ENCODE measurements at regions not wholly inside any gene's neighbourhood (a gene's known extent, or its start where the extent isn't known, plus 50 kb on each side); places are given as distances from the start of the nearest gene placed in this dataset.
A peak's percentile ranks its signal among the peaks of the same experiment; 100 is the strongest.

DNA sequence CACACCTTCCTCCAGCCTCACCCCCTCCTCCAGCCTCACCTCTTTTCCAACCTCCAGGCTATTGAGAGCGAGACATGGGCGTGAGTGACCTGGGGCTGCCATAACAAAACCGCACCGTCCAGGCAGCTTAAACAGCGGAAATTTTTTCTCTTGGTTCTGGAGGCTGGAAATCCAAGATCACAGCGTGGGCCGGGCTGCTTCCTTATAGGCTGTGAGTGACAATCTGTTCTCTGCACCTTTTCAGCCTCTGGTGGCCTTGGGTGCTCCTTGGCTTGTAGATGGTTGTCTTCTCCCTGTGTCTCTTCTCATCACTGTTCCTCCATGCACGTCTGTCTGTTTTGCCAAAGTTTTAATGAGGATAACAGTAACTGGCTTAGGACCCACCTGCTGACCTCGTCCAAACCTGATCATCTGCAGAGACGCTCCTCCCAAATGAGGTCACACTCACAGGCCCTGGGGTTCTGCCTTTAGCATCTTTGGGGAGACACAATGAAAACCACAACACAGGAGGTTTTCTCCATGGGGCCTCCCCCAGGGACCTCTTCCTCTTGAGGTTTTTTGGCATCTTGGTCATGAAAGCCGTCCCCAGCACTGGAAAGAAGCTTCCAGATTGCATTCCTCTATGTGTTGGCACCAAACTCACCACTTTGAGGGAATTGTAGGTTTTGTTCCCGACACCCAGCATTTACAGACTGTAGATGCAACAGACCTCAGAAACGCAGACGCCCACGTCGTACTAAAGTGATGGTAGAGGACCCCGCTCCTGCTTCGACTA, 878.1 kb downstream of the BRD1 start:
- H3K4me2 ChIP-seq (ENCODE audit: low read depth, low read length, poor library complexity, severe bottlenecking): no peak overlapping the region
- H3K36me3 ChIP-seq (ENCODE audit: insufficient read depth, low read length): no peaks in the 10 kb centered on the region
- no peak for DNase-seq
- H3K27ac ChIP-seq (ENCODE audit: low read length): no peak overlapping the region
- H3K79me2 ChIP-seq (ENCODE audit: low read length): no peaks in the 10 kb centered on the region
- H3K27me3 ChIP-seq (ENCODE audit: low read length): no peaks in the 10 kb centered on the region
- H4K20me1 ChIP-seq (ENCODE audit: insufficient read depth, low read depth, low read length): peaks cover 4% of the 10 kb centered on the region; the same call in 1 of the 2 replicates
- no peak overlapping the region for H3K9ac ChIP-seq (ENCODE audit: low read length)
- H2AFZ ChIP-seq (ENCODE audit: low read length): no peak overlapping the region
- no peaks in the 10 kb centered on the region for H3K9me3 ChIP-seq (ENCODE audit: low read length)
- H3K9me2 ChIP-seq (replicated peaks; ENCODE audit: insufficient read depth, low read length): no peaks in the 10 kb centered on the region
- H3K4me3 ChIP-seq (ENCODE audit: low read length): no peak overlapping the region
- H3K4me1 ChIP-seq (ENCODE audit: low read length): peaks cover 7% of the 10 kb centered on the region

DNA sequence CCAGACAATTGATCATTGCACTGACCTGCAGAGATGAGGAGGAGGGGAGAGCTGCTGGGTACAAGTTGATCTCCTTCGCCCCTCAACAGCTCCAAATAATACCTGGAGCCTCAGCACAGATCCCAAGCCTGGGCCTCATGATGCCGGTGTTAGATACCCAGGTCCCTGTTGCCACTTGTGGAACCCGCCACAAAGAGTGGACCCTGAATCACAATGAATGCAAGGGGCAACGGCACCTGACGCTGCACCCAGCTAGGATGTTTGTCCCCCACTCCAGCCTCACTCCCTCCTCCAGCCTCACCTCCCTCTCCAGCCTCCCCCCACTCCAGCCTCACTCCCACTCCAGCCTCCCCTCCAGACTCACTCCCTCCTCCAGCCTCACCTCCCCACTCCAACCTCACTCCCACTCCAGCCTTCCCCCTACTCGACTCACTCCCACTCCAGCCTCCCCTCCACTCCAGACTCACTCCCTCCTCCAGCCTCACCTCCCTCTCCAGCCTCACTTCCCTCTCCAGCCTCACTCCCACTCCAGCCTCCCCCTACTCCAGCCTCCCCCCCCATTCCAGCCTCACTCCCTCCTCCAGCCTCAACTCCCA, 879.0 kb downstream of the BRD1 start:
- Histone ChIP-seq H3K9me2 (replicated peaks; ENCODE audit: insufficient read depth, low read length) (no peaks in the 10 kb centered on the region), H3K27me3 (ENCODE audit: low read length) (no peaks in the 10 kb centered on the region), H4K20me1 (ENCODE audit: insufficient read depth, low read depth, low read length) (peaks cover 4% of the 10 kb centered on the region; the same call in 1 of the 2 replicates), H3K36me3 (ENCODE audit: insufficient read depth, low read length) (no peaks in the 10 kb centered on the region), H3K4me1 (ENCODE audit: low read length) (peaks cover 7% of the 10 kb centered on the region), H3K79me2 (ENCODE audit: low read length) (no peaks in the 10 kb centered on the region), H3K27ac (ENCODE audit: low read length) (no peak overlapping the region), H3K9ac (ENCODE audit: low read length) (no peak overlapping the region), H3K4me2 (ENCODE audit: low read depth, low read length, poor library complexity, severe bottlenecking) (no peak overlapping the region), H2AFZ (ENCODE audit: low read length) (no peak overlapping the region), H3K9me3 (ENCODE audit: low read length) (no peaks in the 10 kb centered on the region), H3K4me3 (ENCODE audit: low read length) (no peak overlapping the region)
- DNase-seq: no peak

DNA sequence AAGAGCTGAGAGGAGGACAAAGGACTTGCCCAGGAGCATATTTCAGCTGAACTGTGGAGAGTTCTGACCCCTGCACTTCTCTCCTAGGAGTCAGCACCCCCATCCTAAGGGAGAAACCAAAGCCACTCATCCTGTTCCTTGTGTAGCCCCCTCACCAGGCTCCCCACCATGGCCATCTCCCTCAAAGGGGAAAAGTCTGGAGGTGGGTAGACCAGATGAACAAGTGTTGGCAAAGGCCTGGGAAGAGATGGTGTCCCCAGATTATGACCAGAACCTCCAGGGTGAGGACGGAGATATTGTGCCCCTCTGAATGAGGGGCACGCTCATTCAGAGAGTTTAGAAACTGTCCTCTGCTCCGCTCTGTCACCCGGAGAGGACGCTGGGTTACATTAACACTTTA, 880.0 kb downstream of the BRD1 start:
- no peak overlapping the region for H2AFZ ChIP-seq (ENCODE audit: low read length)
- no peak overlapping the region for H3K9ac ChIP-seq (ENCODE audit: low read length)
- H4K20me1 ChIP-seq (ENCODE audit: insufficient read depth, low read depth, low read length): peaks cover 4% of the 10 kb centered on the region; the same call in 1 of the 2 replicates
- no peak overlapping the region for H3K27ac ChIP-seq (ENCODE audit: low read length)
- DNase-seq: no peak
- no peaks in the 10 kb centered on the region for H3K27me3 ChIP-seq (ENCODE audit: low read length)
- H3K79me2 ChIP-seq (ENCODE audit: low read length): no peaks in the 10 kb centered on the region
- peaks cover 7% of the 10 kb centered on the region for H3K4me1 ChIP-seq (ENCODE audit: low read length)
- H3K9me3 ChIP-seq (ENCODE audit: low read length): no peaks in the 10 kb centered on the region
- no peaks in the 10 kb centered on the region for H3K36me3 ChIP-seq (ENCODE audit: insufficient read depth, low read length)
- H3K4me2 ChIP-seq (ENCODE audit: low read depth, low read length, poor library complexity, severe bottlenecking): no peak overlapping the region
- H3K4me3 ChIP-seq (ENCODE audit: low read length): no peak overlapping the region
- no peaks in the 10 kb centered on the region for H3K9me2 ChIP-seq (replicated peaks; ENCODE audit: insufficient read depth, low read length)

DNA sequence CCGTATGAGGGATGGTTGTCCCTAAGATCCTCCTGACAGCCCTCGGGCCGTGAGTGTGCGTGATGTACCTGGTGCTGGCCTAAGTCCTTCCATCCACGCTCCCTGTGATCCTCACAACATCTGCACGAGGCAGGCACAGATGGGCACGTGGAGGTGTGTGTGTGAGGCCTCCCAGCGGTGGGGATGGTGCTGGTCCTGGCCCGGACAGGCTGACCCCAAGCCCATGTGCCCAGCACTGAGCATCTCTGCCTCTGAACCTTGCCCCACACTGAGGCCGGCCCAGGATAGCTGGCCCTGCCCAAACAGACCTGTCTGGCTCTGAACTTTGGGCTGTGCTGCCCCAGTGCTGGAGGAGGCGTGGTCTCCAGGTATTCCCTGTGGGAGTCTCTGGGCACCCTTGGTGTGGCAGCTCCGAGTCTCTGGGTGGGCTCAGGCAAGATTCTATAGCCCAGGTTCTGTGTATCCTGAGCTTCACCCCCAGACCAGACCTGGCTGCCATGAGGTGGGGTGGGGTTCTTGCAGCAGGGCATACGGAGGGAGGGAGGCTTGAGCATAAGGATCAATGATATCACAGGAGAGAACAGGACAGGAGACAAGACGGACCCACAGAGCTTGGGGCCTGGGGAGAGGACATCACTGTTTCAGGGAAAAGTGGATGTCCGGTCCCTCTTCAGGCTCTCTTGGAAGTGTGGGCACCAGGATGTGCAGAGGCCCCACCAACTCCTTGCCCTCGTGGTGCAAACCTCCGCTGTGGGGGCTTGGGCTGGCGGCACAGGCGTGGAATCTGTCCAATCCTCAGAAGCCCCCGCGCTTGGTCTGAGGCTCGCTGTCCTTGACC, 881.8 kb downstream of the BRD1 start:
- Histone ChIP-seq H3K27ac (ENCODE audit: low read length) (no peak overlapping the region), H3K27me3 (ENCODE audit: low read length) (no peaks in the 10 kb centered on the region), H3K4me2 (ENCODE audit: low read depth, low read length, poor library complexity, severe bottlenecking) (no peak overlapping the region), H3K79me2 (ENCODE audit: low read length) (no peaks in the 10 kb centered on the region), H3K36me3 (ENCODE audit: insufficient read depth, low read length) (no peaks in the 10 kb centered on the region), H3K9me3 (ENCODE audit: low read length) (no peaks in the 10 kb centered on the region), H3K9me2 (replicated peaks; ENCODE audit: insufficient read depth, low read length) (no peaks in the 10 kb centered on the region), H3K4me3 (ENCODE audit: low read length) (no peak overlapping the region), H4K20me1 (ENCODE audit: insufficient read depth, low read depth, low read length) (peaks cover 4% of the 10 kb centered on the region; the same call in 1 of the 2 replicates), H2AFZ (ENCODE audit: low read length) (no peak overlapping the region), H3K9ac (ENCODE audit: low read length) (no peak overlapping the region), H3K4me1 (ENCODE audit: low read length) (peaks cover 7% of the 10 kb centered on the region)
- no peak for DNase-seq

DNA sequence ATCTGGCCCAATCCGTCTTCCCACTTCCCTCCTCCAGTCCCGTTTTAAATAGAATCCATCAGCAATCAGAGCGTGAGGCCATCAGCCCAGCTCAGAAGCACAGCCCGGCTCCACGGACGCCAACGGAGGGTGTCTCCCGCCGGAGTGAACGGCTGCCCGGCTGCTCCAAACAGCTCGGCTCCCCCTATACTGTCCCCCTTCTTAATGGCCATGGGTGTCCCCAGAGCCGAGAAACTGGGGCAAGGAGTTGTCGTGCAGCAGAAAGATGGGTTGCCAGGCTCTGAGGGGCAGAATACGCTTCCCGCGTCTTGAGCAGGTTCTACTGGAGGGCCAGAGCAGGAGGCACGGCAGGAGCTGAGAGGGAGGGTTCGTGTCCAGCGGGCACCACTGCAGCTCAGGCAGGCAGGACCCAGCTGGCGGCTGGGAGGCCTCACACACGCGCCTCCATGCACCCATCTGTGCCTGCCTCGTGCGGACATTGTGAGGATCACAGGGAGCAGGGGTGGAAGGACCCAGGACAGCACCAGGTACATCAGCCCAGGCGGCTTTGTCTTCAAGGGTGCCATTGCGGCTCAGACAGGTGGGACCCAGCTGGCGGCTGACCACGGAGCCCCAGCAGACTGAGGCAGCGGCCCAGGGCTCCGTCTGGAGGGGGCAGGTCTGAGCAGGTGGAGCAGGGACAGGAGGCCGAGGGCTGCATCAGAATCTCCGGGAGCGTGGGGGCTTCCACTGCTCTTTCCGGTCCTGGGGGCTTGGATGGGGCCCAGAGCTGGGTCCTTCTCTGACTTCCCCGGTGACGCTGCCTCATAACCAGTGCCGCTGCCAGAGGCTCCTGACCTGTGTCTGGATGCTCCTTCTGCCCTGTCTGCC, 882.7 kb downstream of the BRD1 start:
- no peak overlapping the region for H3K4me2 ChIP-seq (ENCODE audit: low read depth, low read length, poor library complexity, severe bottlenecking)
- no peaks in the 10 kb centered on the region for H3K9me2 ChIP-seq (replicated peaks; ENCODE audit: insufficient read depth, low read length)
- no peaks in the 10 kb centered on the region for H3K36me3 ChIP-seq (ENCODE audit: insufficient read depth, low read length)
- H3K9me3 ChIP-seq (ENCODE audit: low read length): no peaks in the 10 kb centered on the region
- H3K27ac ChIP-seq (ENCODE audit: low read length): no peak overlapping the region
- no peaks in the 10 kb centered on the region for H3K79me2 ChIP-seq (ENCODE audit: low read length)
- DNase-seq: no peak
- peaks cover 4% of the 10 kb centered on the region; the same call in 1 of the 2 replicates for H4K20me1 ChIP-seq (ENCODE audit: insufficient read depth, low read depth, low read length)
- H3K27me3 ChIP-seq (ENCODE audit: low read length): no peaks in the 10 kb centered on the region
- no peak overlapping the region for H3K4me3 ChIP-seq (ENCODE audit: low read length)
- no peak overlapping the region for H3K9ac ChIP-seq (ENCODE audit: low read length)
- no peak overlapping the region for H2AFZ ChIP-seq (ENCODE audit: low read length)
- peaks cover 3% of the 10 kb centered on the region for H3K4me1 ChIP-seq (ENCODE audit: low read length)

DNA sequence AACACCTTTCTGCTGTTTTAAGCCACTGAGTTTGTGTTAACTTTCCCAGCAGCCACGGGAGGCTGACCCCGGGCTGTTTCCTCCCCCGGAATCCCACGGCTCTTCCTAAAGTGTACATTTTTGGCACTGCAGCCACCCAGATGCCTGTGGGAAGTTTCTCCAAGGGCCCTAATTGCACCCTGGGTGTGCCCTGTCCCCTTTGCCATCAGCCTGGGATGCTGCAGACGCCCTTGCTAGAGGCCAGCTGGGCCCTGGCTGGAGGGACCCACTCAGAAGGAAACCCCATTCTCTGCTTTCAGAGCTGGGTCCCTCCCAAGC, 883.3 kb downstream of the BRD1 start:
- no peak overlapping the region for H3K27ac ChIP-seq (ENCODE audit: low read length)
- no peaks in the 10 kb centered on the region for H3K36me3 ChIP-seq (ENCODE audit: insufficient read depth, low read length)
- no peak overlapping the region for H3K4me3 ChIP-seq (ENCODE audit: low read length)
- H2AFZ ChIP-seq (ENCODE audit: low read length): no peak overlapping the region
- H3K9ac ChIP-seq (ENCODE audit: low read length): no peak overlapping the region
- no peaks in the 10 kb centered on the region for H3K79me2 ChIP-seq (ENCODE audit: low read length)
- no peak overlapping the region for H3K4me2 ChIP-seq (ENCODE audit: low read depth, low read length, poor library complexity, severe bottlenecking)
- no peaks in the 10 kb centered on the region for H3K9me2 ChIP-seq (replicated peaks; ENCODE audit: insufficient read depth, low read length)
- peaks cover 3% of the 10 kb centered on the region; the same call in 1 of the 2 replicates for H4K20me1 ChIP-seq (ENCODE audit: insufficient read depth, low read depth, low read length)
- H3K27me3 ChIP-seq (ENCODE audit: low read length): no peaks in the 10 kb centered on the region
- H3K9me3 ChIP-seq (ENCODE audit: low read length): no peaks in the 10 kb centered on the region
- no peaks in the 10 kb centered on the region for H3K4me1 ChIP-seq (ENCODE audit: low read length)
- no peak for DNase-seq

DNA sequence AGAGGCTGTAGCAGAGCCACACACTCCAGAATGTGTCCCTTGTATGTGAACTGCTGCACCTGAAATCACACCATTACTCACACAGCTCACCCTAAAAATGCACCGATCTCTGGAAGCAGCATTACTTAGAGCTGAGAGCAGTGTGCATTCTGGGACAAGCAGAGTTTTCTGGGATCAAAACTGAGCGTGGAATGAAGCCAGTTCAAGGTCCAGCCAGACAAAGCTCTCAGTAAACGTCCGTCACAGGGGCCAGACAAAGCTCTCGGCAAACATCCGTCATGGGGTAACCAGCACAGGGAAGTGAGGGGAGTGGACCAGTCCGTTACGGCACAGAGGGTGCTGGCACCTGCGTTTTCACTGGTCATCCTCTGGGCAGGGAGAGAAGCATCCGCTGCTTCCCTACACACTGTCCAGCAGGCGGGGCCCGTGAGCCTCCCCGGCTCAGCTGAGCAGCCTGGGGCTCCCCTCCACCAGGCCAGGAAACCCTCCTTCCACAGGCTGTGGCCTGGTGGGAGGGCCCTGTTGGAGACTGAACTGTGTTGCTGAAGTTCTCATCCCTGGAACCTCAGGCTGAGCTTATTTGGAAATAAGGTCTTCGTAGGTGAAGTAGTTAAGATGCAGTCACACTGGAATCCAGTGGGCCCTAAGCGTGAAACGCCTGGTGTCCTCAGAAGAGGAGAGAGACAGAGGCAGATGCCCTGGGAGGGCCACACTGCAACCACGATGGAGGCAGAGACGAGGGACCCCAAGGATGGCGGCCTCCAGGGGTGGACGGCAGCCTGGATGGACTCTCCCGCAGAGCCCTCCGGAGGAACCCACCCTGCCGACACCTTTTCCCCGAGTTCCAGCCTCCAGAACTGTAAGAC, 883.9 kb downstream of the BRD1 start:
- Histone ChIP-seq H3K9me2 (replicated peaks; ENCODE audit: insufficient read depth, low read length) (no peaks in the 10 kb centered on the region), H3K9ac (ENCODE audit: low read length) (no peak overlapping the region), H3K79me2 (ENCODE audit: low read length) (no peaks in the 10 kb centered on the region), H3K9me3 (ENCODE audit: low read length) (no peaks in the 10 kb centered on the region), H3K36me3 (ENCODE audit: insufficient read depth, low read length) (no peaks in the 10 kb centered on the region), H3K4me1 (ENCODE audit: low read length) (no peaks in the 10 kb centered on the region), H3K4me2 (ENCODE audit: low read depth, low read length, poor library complexity, severe bottlenecking) (no peak overlapping the region), H3K27me3 (ENCODE audit: low read length) (no peaks in the 10 kb centered on the region), H3K27ac (ENCODE audit: low read length) (no peak overlapping the region), H4K20me1 (ENCODE audit: insufficient read depth, low read depth, low read length) (no peaks in the 10 kb centered on the region), H2AFZ (ENCODE audit: low read length) (no peak overlapping the region), H3K4me3 (ENCODE audit: low read length) (no peak overlapping the region)
- DNase-seq: peak; percentile 70

All from Karpas-422 (cell line).